ENCODE measurements at regions not wholly inside any gene's neighbourhood (a gene's known extent, or its start where the extent isn't known, plus 50 kb on each side); places are given as distances from the start of the nearest gene placed in this dataset.
"Not testable (repeated sequence)": the region's sequence is repeated elsewhere in the genome, so short reads cannot be mapped to it uniquely, and the experiment has no call there.

GRCh38 chr4:10828918-10829538, 144.5 kb upstream of the CLNK start:
- H3K27me3 Mint-ChIP-seq, H3K9me3 Mint-ChIP-seq, H3K27ac Mint-ChIP-seq, ATAC-seq, H3K36me3 Mint-ChIP-seq, H3K4me3 Mint-ChIP-seq: not testable (repeated sequence)
- H3K4me1 Mint-ChIP-seq: peaks cover 16% of the 10 kb centered on the region

DNA sequence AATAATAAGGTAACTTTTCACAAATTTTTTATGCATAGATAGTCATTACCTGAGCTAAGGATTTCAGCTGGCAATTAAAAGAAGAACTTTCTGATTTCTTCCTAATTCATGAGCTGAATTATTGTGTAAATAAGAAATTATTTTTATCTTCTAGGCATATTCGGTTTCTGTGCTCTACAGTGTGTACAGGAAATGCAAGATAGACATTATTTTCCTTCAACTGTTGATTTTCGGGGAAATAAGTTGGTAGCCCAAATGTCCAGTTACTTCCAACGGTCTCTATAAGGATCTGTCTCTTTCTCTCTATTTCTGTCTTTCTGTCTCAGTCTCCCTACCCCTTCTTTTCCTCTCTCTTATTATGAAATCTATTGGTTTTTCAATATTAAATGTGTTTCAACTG, 137.3 kb upstream of the CLNK start:
- no peak overlapping the region for H3K4me3 Mint-ChIP-seq
- H3K36me3 Mint-ChIP-seq: no peaks in the 10 kb centered on the region
- no peaks in the 10 kb centered on the region for H3K27me3 Mint-ChIP-seq
- no peaks in the 10 kb centered on the region for H3K4me1 Mint-ChIP-seq
- ATAC-seq: no peak
- no peaks in the 10 kb centered on the region for H3K9me3 Mint-ChIP-seq
- no peak overlapping the region for H3K27ac Mint-ChIP-seq

DNA sequence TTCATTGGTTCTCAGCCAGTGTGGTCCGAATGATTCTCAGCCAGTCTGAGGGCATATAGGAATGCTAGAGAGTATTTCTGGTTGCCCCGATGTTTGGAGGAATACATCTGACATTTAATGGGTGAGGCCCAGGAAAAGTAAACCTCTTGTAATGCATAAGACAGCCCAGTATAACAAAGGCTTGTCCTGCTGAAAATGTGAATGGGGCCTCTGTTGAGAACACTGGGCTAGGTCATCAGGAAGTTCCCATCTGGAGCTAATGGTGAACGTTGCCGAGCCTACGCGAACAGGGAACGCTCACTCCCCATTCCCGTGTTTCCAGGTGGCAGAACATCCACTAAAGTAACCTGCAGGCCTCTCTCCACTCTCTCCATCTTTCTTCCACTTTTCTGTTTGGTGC, 132.0 kb upstream of the CLNK start:
- Mint-ChIP-seq H3K9me3 (peaks cover 9% of the 10 kb centered on the region), H3K27ac (no peak overlapping the region), H3K4me3 (no peak overlapping the region), H3K36me3 (peaks cover 3% of the 10 kb centered on the region), H3K4me1 (no peaks in the 10 kb centered on the region), H3K27me3 (no peaks in the 10 kb centered on the region)
- ATAC-seq: no peak

DNA sequence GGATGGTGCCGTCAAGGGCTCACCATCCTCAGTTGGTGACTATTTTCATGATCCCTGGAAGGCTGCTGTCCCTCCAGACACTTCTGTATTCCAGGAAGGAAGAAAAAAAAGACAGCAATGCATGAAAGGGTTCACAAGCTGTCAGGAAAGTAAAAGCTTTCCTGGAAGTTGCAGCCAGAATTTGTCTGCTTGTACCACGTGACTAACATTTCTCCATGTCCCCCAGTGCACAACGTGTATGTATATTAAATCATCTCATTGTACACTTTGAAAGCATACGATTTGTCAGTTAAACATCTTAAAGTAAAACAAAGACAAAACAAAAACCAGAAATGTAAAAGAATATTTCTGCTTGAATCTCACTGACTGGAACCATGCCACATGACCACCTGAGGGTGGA, 127.4 kb upstream of the CLNK start:
- Mint-ChIP-seq H3K36me3 (peaks cover 3% of the 10 kb centered on the region), H3K27ac (no peak overlapping the region), H3K4me3 (no peak overlapping the region), H3K9me3 (peaks cover 11% of the 10 kb centered on the region), H3K4me1 (no peaks in the 10 kb centered on the region), H3K27me3 (no peaks in the 10 kb centered on the region)
- ATAC-seq: no peak

DNA sequence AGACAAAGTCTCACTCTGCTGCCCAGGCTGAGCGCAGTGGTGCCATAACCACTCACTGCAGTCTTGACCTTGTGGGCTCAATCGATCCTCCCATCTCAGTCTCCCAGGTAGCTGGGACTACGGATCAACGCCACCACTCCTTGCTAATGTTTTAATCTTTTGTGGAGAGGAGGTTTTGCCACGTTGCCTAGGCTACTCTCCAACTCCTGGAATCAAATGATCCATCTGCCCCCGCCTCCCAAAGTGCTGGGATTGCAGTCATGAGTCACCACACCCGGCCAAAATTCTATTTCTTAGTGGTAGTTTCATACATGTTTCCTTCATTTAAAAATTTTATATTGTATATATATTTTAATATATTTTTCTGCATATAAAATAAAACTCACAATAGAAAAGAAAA, 125.8 kb upstream of the CLNK start:
- peaks cover 7% of the 10 kb centered on the region for H3K4me1 Mint-ChIP-seq

DNA sequence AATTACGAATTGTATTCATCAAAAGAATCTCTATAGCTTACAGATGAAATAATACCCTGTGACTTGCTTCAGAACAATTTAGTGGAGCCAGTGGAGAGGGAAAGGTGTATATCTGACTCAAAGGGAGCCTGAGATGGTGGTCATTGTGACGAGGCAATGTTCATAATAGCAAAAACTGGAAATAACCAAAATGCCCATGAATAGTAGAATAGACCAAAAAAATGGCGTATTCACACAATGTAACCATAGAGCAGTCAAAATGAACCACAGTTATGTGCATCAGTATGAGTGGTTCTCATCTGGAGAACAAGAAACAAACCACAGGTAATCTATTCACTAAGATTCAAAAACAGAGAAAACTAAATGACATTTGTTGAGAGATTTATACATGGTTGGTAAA, 125.3 kb upstream of the CLNK start:
- H3K36me3 Mint-ChIP-seq: peaks cover 8% of the 10 kb centered on the region
- H3K4me3 Mint-ChIP-seq: no peak overlapping the region
- no peak overlapping the region for H3K27ac Mint-ChIP-seq
- no peak for ATAC-seq
- peaks cover 11% of the 10 kb centered on the region for H3K27me3 Mint-ChIP-seq
- peaks cover 8% of the 10 kb centered on the region for H3K4me1 Mint-ChIP-seq
- H3K9me3 Mint-ChIP-seq: peaks cover 15% of the 10 kb centered on the region

More for the DNA sequence above, 125.8 kb upstream of the CLNK start:
- no peak overlapping the region for H3K4me3 Mint-ChIP-seq
- H3K27ac Mint-ChIP-seq: no peak overlapping the region
- no peak for ATAC-seq
- peaks cover 8% of the 10 kb centered on the region for H3K36me3 Mint-ChIP-seq
- peaks cover 15% of the 10 kb centered on the region for H3K9me3 Mint-ChIP-seq
- H3K27me3 Mint-ChIP-seq: peaks cover 9% of the 10 kb centered on the region

- Mint-ChIP-seq H3K9me3 (peaks cover 10% of the 10 kb centered on the region), H3K4me3 (no peak overlapping the region), H3K4me1 (peaks cover 14% of the 10 kb centered on the region), H3K36me3 (peaks cover 5% of the 10 kb centered on the region), H3K27ac (no peak overlapping the region), H3K27me3 (peaks cover 11% of the 10 kb centered on the region)
- ATAC-seq: no peak
These were observed 124.0 kb upstream of the CLNK start for GRCh38 chr4:10808591-10808990.

DNA sequence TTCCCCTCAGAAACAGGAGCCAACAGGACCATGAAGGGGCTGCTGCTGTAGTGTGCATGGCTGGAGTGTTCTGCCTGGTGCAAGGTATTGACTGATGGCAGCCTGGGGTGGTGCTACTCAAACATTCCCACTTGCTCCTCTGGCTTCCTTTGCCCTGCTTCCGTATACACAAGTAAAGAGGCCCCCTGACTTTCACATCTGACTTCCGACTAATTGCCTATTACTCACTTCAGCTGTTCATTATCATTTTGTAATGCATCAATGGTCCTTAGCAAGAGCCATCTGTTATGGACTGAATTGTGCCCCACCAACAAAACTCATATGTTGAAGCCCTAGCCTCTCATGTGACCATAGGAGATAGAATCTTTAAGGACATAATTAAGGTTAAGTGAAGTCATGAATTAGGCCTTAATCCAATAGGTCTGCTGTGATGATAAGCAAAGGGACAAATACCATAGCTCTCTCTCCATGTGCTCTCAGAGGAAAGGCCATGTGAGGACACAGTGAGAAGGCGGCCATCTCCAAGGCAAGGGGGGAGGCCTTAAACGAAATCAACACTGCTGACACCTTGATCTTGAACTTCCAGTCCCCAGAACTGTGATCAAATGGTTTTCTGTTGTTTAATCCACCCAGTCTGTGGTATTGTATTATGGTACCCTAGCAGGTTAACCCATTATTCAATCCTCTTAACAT, 122.5 kb upstream of the CLNK start:
- H3K36me3 Mint-ChIP-seq: peaks cover 5% of the 10 kb centered on the region
- H3K4me3 Mint-ChIP-seq: no peak overlapping the region
- peaks cover 11% of the 10 kb centered on the region for H3K27me3 Mint-ChIP-seq
- no peak overlapping the region for H3K27ac Mint-ChIP-seq
- no peak for ATAC-seq
- H3K4me1 Mint-ChIP-seq: peaks cover 14% of the 10 kb centered on the region
- peaks cover 6% of the 10 kb centered on the region for H3K9me3 Mint-ChIP-seq

DNA sequence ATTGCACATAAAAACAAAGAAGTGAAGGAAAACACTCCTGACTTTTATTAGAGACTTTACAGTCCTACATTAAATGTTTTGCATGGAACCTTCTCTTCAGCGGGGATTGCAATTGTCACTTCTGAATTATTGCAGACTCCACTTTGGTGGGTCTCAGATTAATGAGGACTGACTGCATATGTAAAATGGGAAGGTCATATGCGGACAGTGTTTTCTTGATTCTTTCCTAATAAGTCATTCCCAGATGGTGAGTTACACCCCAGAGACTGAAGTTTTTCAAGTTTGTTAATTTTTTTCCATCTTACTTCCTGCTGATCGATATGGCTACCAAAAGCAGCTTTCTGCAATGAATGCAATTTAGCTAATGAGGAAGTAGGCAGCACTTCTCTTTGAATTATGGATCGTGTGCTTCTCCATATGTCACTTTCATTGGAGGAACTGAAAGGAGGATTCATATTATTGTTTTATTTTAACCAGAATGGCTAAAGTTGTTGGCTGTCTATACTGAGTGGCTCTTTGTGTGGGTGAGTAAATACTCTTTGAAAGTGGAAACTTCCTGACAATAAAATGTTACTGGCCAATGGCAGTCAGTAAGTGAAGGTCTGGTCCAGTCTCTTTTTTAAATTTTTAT, 119.3 kb upstream of the CLNK start:
- Mint-ChIP-seq H3K36me3 (peaks cover 12% of the 10 kb centered on the region), H3K27me3 (peaks cover 11% of the 10 kb centered on the region), H3K4me3 (no peak overlapping the region), H3K4me1 (peaks cover 14% of the 10 kb centered on the region), H3K9me3 (peaks cover 12% of the 10 kb centered on the region), H3K27ac (peak overlapping the region; percentile 9)
- ATAC-seq: peak; percentile 80

DNA sequence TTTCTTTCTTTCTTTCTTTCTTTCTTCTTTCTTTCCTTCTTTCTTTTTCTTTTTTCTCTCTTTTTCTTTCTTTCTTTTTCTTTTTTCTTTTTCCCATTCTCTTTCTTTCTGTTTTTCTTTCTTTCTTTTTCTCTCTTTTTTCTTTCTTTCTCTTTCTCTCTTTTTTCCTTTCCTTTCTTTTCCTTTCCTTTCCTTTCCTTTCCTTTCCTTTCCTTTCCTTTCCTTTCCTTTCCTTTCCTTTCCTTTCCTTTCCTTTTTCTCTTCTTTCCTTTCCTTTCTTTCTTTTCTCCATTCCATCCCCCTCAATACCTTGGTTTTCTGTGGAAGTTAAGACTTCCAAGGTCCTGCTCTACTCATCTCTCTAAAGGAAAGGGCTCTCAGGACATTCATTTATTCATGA, 102.8 kb upstream of the CLNK start:
- Mint-ChIP-seq H3K9me3 (peaks cover 5% of the 10 kb centered on the region), H3K27ac (no peak overlapping the region)

DNA sequence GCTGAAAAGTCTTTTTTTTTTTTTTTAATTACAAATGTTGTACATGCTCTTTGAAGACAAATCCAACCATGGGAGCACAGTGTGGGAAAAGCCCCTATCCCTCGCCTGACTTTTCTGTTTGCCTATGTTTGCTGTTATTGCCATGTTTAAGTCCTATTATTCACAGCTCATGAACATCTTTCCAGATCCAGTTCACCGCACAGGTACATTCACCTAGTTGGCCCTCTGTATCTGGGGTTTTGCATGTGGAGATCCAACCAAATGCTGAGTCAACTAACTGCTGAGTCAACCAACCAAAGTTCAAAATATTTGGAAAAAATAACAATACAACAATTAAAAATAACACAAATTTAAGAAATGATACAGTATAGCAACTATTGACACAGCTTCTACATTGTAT, 100.1 kb upstream of the CLNK start:
- Mint-ChIP-seq H3K9me3 (peaks cover 3% of the 10 kb centered on the region), H3K36me3 (no peaks in the 10 kb centered on the region), H3K27ac (no peak overlapping the region), H3K4me3 (no peak overlapping the region), H3K4me1 (peaks cover 6% of the 10 kb centered on the region), H3K27me3 (no peaks in the 10 kb centered on the region)
- ATAC-seq: no peak

More for the DNA sequence above, 102.8 kb upstream of the CLNK start:
- Mint-ChIP-seq H3K27me3 (no peaks in the 10 kb centered on the region), H3K36me3 (no peaks in the 10 kb centered on the region), H3K4me3 (no peak overlapping the region), H3K4me1 (no peaks in the 10 kb centered on the region)
- no peak for ATAC-seq

- no peaks in the 10 kb centered on the region for H3K27me3 Mint-ChIP-seq
These were observed 98.8 kb upstream of the CLNK start for GRCh38 chr4:10783351-10783750.

DNA sequence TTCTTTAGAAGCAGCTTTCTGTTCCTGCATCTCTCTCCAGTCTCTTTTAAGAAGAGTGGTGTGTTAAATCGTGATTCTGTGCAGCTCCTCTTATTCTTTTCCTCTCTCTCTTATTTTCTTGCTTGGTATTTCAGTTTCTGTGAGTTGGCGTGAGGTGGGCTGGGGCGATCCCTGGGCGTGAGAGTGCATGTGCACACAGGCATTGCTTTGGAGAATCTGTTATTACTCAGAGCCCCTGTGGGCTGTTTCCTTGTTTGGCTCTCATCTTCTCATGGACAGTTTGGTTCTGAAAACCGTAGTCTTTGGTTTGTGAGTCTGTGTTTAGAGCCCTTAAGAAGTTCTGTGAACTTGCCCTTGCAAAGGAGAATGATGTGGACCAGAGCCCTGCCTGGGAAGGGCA, 97.2 kb upstream of the CLNK start:
- Mint-ChIP-seq H3K36me3 (no peaks in the 10 kb centered on the region), H3K4me3 (no peak overlapping the region), H3K4me1 (peaks cover 6% of the 10 kb centered on the region), H3K9me3 (no peaks in the 10 kb centered on the region), H3K27me3 (no peaks in the 10 kb centered on the region), H3K27ac (no peak overlapping the region)
- no peak for ATAC-seq

More at GRCh38 chr4:10783351-10783750, 98.8 kb upstream of the CLNK start:
- Mint-ChIP-seq H3K4me1 (peaks cover 6% of the 10 kb centered on the region), H3K36me3 (no peaks in the 10 kb centered on the region), H3K9me3 (peaks cover 3% of the 10 kb centered on the region), H3K4me3 (no peak overlapping the region), H3K27ac (no peak overlapping the region)
- no peak for ATAC-seq

DNA sequence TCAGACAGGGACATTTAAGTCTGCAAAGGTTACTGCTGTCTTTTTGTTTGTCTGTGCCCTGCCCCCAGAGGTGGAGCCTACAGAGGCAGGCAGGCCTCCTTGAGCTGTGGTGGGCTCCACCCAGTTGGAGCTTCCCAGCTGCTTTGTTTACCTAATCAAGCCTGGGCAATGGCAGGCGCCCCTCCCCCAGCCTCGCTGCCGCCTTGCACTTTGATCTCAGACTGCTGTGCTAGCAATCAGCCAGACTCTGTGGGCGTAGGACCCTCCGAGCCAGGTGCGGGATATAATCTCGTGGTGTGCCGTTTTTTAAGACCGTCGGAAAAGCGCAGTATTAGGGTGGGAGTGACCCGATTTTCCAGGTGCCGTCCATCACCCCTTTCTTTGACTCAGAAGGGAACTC, 96.2 kb upstream of the CLNK start:
- H3K4me1 Mint-ChIP-seq, H3K36me3 Mint-ChIP-seq, H3K27me3 Mint-ChIP-seq, H3K9me3 Mint-ChIP-seq, ATAC-seq, H3K4me3 Mint-ChIP-seq, H3K27ac Mint-ChIP-seq: not testable (repeated sequence)

GRCh38 chr4:10775132-10775531, 90.6 kb upstream of the CLNK start:
- H3K27ac Mint-ChIP-seq, ATAC-seq, H3K9me3 Mint-ChIP-seq, H3K4me3 Mint-ChIP-seq, H3K4me1 Mint-ChIP-seq, H3K36me3 Mint-ChIP-seq, H3K27me3 Mint-ChIP-seq: not testable (repeated sequence)

- peak overlapping the region; percentile 8 for H3K27ac Mint-ChIP-seq
- peaks cover 5% of the 10 kb centered on the region for H3K4me1 Mint-ChIP-seq
These were observed 89.1 kb upstream of the CLNK start for GRCh38 chr4:10773656-10774055.

More at GRCh38 chr4:10773656-10774055, 89.1 kb upstream of the CLNK start:
- no peak for ATAC-seq
- Mint-ChIP-seq H3K4me3 (no peak overlapping the region), H3K27me3 (no peaks in the 10 kb centered on the region), H3K36me3 (no peaks in the 10 kb centered on the region), H3K9me3 (peaks cover 3% of the 10 kb centered on the region)

Data from stimulated activated memory B cell treated with anti-CD40 and anti-IgM and Interleukin-4, amounts not matched to agents 10 μg/mL and 1 μg/mL and 100 μg/mL, for 72 hours (primary cell).